ENCODE measurements at regions not wholly inside any gene's neighbourhood (a gene's known extent, or its start where the extent isn't known, plus 50 kb on each side); places are given as distances from the start of the nearest gene placed in this dataset.

DNA sequence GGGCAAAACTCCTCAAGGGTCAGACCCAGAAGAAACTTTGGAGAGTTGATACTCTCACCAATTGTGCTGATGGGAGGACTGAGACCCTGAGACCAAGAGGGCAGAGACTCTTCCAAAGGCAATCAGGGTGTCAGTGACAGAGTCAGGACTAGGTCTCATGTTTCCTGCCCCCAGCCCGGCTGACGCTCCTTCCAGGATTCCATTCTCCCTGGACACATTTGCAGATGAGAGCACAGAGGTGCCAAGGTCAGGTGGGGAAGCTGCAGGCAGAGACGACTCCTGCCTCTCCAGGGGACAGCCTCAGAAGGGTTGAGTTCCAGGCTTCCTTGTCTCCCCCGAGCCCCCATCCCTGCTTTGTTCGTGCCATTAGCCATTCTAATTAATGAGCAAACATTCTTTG lies 174.1 kb downstream of the WSCD1 start (continued):
- TF ChIP-seq DLX4 (CRISPR knock-in tag; IDR thresholded peaks at IDR 0.05): no peak

DNA sequence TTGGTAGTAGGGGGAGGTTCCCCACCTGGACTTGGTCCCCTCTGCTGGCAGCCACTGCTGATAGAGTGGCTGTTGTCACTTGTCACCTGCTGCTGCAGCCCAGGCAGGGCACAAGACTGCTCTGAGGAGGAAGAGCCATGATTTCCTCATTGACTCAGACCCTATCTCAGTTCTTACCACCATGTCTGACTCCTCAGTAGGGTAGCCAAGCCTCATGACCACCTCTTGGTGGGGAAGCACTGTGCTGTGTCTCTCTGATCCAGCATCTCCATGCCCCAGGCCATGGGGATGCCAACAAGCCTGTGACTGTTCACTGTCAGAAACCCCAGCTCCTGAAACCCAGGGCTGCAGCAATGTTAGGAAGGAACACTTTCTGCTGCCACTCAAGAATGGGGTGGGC lies 173.0 kb downstream of the WSCD1 start:
- H3K9ac ChIP-seq (ENCODE audit: insufficient read depth in 1 of 2, low read depth in 2 of 2, low read length in 2 of 2): no peak overlapping the region
- no peak for TF ChIP-seq HMGN3 (IDR thresholded peaks at IDR 0.05; ENCODE audit: borderline replicate concordance, extremely low read depth, insufficient read length, low read depth, low read length)
- TF ChIP-seq, protein P1, sequence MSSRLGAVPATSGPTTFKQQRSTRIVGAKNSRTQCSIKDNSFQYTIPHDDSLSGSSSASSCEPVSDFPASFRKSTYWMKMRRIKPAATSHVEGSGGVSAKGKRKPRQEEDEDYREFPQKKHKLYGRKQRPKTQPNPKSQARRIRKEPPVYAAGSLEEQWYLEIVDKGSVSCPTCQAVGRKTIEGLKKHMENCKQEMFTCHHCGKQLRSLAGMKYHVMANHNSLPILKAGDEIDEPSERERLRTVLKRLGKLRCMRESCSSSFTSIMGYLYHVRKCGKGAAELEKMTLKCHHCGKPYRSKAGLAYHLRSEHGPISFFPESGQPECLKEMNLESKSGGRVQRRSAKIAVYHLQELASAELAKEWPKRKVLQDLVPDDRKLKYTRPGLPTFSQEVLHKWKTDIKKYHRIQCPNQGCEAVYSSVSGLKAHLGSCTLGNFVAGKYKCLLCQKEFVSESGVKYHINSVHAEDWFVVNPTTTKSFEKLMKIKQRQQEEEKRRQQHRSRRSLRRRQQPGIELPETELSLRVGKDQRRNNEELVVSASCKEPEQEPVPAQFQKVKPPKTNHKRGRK (tag; IDR thresholded peaks at IDR 0.05): no peak
- POLR2A ChIA-PET: no interaction called here
- ATAC-seq (no peak), DNase-seq (ENCODE audit: extremely low read depth in 1 of 4, low spot score in 3 of 4) (no peak), FAIRE-seq (no peak)
- BruUV-seq (replicated peaks): no TSS peak
- H3K9me1 ChIP-seq (ENCODE audit: control insufficient read depth, insufficient read depth, low read length): no peaks in the 10 kb centered on the region
- intact Hi-C loops (cut with micrococcal nuclease): no loop called here
- H3K79me2 ChIP-seq (ENCODE audit: control insufficient read depth, insufficient read depth, low read length): no peaks in the 10 kb centered on the region
- H4K20me1 ChIP-seq (replicated peaks; ENCODE audit: control insufficient read depth, insufficient read depth, low read length): no peaks in the 10 kb centered on the region
- no peak overlapping the region for H2AFZ ChIP-seq (ENCODE audit: low read depth, low read length)
- no peak overlapping the region for H3K4me2 ChIP-seq (ENCODE audit: insufficient read depth, low read length)
- in situ Hi-C loops (cut with MboI): no loop called here
- CTCF ChIA-PET (ENCODE audit: low intra/inter-chr PET ratio): no interaction called here
- H3K4me3 ChIP-seq: no peak overlapping the region
- no peaks in the 10 kb centered on the region for H3K36me3 ChIP-seq (ENCODE audit: control insufficient read depth, insufficient read depth, low read length)
- H3K4me1 ChIP-seq (replicated peaks in 1 of 2; ENCODE audit: control insufficient read depth in 2 of 2, insufficient read depth in 2 of 2, low read length in 2 of 2): no peaks in the 10 kb centered on the region
- no peak overlapping the region for H3K27ac ChIP-seq (ENCODE audit: extremely low read depth, low read depth, low read length)
- no peaks in the 10 kb centered on the region for H3K9me3 ChIP-seq (replicated peaks; ENCODE audit: control insufficient read depth, insufficient read depth, low read depth, low read length)
- no peaks in the 10 kb centered on the region for H3K27me3 ChIP-seq (ENCODE audit: control insufficient read depth in 2 of 2, insufficient read depth in 2 of 2, low read length in 2 of 2)

All from K562 (cell line).